ENCODE measurements at regions not wholly inside any gene's neighbourhood (a gene's known extent, or its start where the extent isn't known, plus 50 kb on each side); places are given as distances from the start of the nearest gene placed in this dataset.

- no peak for DNase-seq (ENCODE audit: low read depth in 1 of 2, low spot score in 1 of 2)
- TF ChIP-seq CTCF (IDR thresholded peaks at IDR 0.05; ENCODE audit: insufficient read depth, low read length) (no peak), REST (IDR thresholded peaks at IDR 0.05; ENCODE audit: insufficient replicate concordance, low read depth) (no peak), SPI1 (IDR thresholded peaks at IDR 0.05; ENCODE audit: borderline replicate concordance, low read depth) (no peak), POLR2AphosphoS5 (IDR thresholded peaks at IDR 0.05; ENCODE audit: low read depth) (no peak), GABPA (IDR thresholded peaks at IDR 0.05; ENCODE audit: low read depth) (no peak)
- H3K27ac ChIP-seq (replicated peaks) = no peak overlapping the region
- no peaks in the 10 kb centered on the region for H3K27me3 ChIP-seq (ENCODE audit: insufficient read depth, poor library complexity, severe bottlenecking)
- no peak overlapping the region for H3K4me3 ChIP-seq (replicated peaks; ENCODE audit: insufficient read depth, low read length)
These were observed 137.0 kb upstream of the PMFBP1 start for GRCh38 chr16:72309001-72309400.

GRCh38 chr16:72308396-72308795 is 136.4 kb upstream of the PMFBP1 start:
- TF ChIP-seq CTCF (IDR thresholded peaks at IDR 0.05; ENCODE audit: insufficient read depth, low read length) (no peak), SPI1 (IDR thresholded peaks at IDR 0.05; ENCODE audit: borderline replicate concordance, low read depth) (no peak), POLR2AphosphoS5 (IDR thresholded peaks at IDR 0.05; ENCODE audit: low read depth) (no peak), REST (IDR thresholded peaks at IDR 0.05; ENCODE audit: insufficient replicate concordance, low read depth) (no peak), GABPA (IDR thresholded peaks at IDR 0.05; ENCODE audit: low read depth) (no peak)
- DNase-seq (ENCODE audit: low read depth in 1 of 2, low spot score in 1 of 2) = no peak
- Histone ChIP-seq H3K4me3 (replicated peaks; ENCODE audit: insufficient read depth, low read length) (no peak overlapping the region), H3K27ac (replicated peaks) (no peak overlapping the region), H3K27me3 (ENCODE audit: insufficient read depth, poor library complexity, severe bottlenecking) (no peaks in the 10 kb centered on the region)

GRCh38 chr16:72302332-72302731 is 130.4 kb upstream of the PMFBP1 start:
- Histone ChIP-seq H3K27ac (replicated peaks) (no peak overlapping the region), H3K4me3 (replicated peaks; ENCODE audit: insufficient read depth, low read length) (no peak overlapping the region), H3K27me3 (ENCODE audit: insufficient read depth, poor library complexity, severe bottlenecking) (no peaks in the 10 kb centered on the region)
- DNase-seq (ENCODE audit: low read depth in 1 of 2, low spot score in 1 of 2) = no peak
- TF ChIP-seq CTCF (IDR thresholded peaks at IDR 0.05; ENCODE audit: insufficient read depth, low read length) (no peak), POLR2AphosphoS5 (IDR thresholded peaks at IDR 0.05; ENCODE audit: low read depth) (no peak), REST (IDR thresholded peaks at IDR 0.05; ENCODE audit: insufficient replicate concordance, low read depth) (no peak), GABPA (IDR thresholded peaks at IDR 0.05; ENCODE audit: low read depth) (no peak)

Measured in HL-60 (cell line).